Mesothelial cell of epicardium (in vitro differentiated cells): ENCODE measurements at regions not wholly inside any gene's neighbourhood (a gene's known extent, or its start where the extent isn't known, plus 50 kb on each side); places are given as distances from the start of the nearest gene placed in this dataset.

Experiments used
- DNase-seq, 2 experiments: peaks; one replicate each; pipeline ENCODE4 v3.0.0; 2021; ENCODE audit warnings: low spot score in 2 of 2; ENCODE audit not compliant: unreplicated experiment in 2 of 2
- H3K27ac Mint-ChIP-seq: 2 replicates; pipeline ENCODE4 v1.8.0; 2021; ENCODE audit warnings: mixed read lengths
- H3K27me3 Mint-ChIP-seq: 2 replicates; pipeline ENCODE4 v1.8.0; 2021; ENCODE audit warnings: low read depth, mixed read lengths
- H3K36me3 Mint-ChIP-seq: 2 replicates; pipeline ENCODE4 v1.8.0; 2021; ENCODE audit warnings: mixed read lengths
- H3K4me1 Mint-ChIP-seq: 2 replicates; pipeline ENCODE4 v1.8.0; 2021; ENCODE audit warnings: mixed read lengths
- H3K4me3 Mint-ChIP-seq: 2 replicates; pipeline ENCODE4 v1.8.0; 2021; ENCODE audit warnings: mild to moderate bottlenecking, moderate library complexity, mixed read lengths
- H3K9me3 Mint-ChIP-seq: 2 replicates; pipeline ENCODE4 v1.8.0; 2021; ENCODE audit warnings: mixed read lengths
- TF ChIP-seq, protein P1 (sequence below): fragments of 200-600 bp; sonication (generic); IDR thresholded peaks from one replicate; pipeline ENCODE4 v1.5.0; 2021; ENCODE audit warnings: antibody characterized with exemption; ENCODE audit not compliant: unreplicated experiment

DNA sequence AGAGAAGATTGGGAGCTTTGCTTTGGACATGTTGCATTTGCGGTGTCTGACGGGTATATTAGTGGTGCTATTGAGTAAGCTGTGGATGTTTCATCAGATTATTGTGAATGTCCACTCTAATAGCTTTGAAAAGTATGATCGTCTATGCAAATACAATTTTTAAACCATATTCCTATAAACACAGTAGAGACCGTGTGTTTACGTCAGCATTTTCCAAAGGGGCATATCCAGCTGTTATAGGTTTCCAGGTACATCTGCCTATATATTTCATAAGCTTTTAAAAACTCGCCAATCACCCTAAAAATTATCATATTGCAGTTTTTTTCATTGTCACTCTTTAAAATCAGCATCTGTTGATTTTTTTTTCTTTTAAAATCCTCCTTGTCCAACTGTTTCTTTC is 91.7 kb downstream of the NKX2-1 start:
- Mint-ChIP-seq H3K27me3 (peaks cover 10% of the 10 kb centered on the region), H3K27ac (no peak overlapping the region), H3K4me1 (no peaks in the 10 kb centered on the region), H3K36me3 (no peaks in the 10 kb centered on the region), H3K9me3 (no peaks in the 10 kb centered on the region), H3K4me3 (no peak overlapping the region)
- TF ChIP-seq, protein P1, sequence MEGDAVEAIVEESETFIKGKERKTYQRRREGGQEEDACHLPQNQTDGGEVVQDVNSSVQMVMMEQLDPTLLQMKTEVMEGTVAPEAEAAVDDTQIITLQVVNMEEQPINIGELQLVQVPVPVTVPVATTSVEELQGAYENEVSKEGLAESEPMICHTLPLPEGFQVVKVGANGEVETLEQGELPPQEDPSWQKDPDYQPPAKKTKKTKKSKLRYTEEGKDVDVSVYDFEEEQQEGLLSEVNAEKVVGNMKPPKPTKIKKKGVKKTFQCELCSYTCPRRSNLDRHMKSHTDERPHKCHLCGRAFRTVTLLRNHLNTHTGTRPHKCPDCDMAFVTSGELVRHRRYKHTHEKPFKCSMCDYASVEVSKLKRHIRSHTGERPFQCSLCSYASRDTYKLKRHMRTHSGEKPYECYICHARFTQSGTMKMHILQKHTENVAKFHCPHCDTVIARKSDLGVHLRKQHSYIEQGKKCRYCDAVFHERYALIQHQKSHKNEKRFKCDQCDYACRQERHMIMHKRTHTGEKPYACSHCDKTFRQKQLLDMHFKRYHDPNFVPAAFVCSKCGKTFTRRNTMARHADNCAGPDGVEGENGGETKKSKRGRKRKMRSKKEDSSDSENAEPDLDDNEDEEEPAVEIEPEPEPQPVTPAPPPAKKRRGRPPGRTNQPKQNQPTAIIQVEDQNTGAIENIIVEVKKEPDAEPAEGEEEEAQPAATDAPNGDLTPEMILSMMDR: no peak
- DNase-seq: no peak

DNA sequence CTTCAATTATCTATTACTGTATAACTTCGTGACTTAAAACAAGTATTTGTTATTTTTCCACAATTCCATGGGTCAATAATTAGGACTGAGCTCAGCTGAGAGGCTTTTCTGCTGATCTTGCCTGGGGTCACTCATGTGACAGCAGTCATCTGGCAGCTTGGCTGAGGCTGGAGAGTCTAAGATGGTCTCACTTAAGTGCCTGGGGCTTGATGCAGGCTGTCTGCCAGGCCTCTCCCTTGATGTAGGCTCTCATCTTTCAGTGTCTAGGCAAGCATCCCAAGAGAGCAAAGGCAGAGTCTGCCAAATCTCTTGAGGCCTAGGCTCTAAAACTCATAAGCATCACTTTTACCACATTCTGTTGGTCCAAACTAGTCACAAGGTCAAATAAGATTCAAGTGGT is 93.2 kb downstream of the NKX2-1 start:
- no peak overlapping the region for H3K27ac Mint-ChIP-seq
- peaks cover 9% of the 10 kb centered on the region for H3K27me3 Mint-ChIP-seq
- no peaks in the 10 kb centered on the region for H3K36me3 Mint-ChIP-seq
- no peaks in the 10 kb centered on the region for H3K4me1 Mint-ChIP-seq
- H3K9me3 Mint-ChIP-seq: no peaks in the 10 kb centered on the region
- TF ChIP-seq, protein P1: no peak
- DNase-seq: no peak
- H3K4me3 Mint-ChIP-seq: no peak overlapping the region

GRCh38 chr14:36426113-36426512 is 93.9 kb downstream of the NKX2-1 start:
- Mint-ChIP-seq H3K9me3 (no peaks in the 10 kb centered on the region), H3K4me3 (no peak overlapping the region), H3K27ac (no peak overlapping the region), H3K4me1 (no peaks in the 10 kb centered on the region), H3K36me3 (no peaks in the 10 kb centered on the region), H3K27me3 (peaks cover 9% of the 10 kb centered on the region)
- DNase-seq: no peak
- TF ChIP-seq, protein P1: no peak

DNA sequence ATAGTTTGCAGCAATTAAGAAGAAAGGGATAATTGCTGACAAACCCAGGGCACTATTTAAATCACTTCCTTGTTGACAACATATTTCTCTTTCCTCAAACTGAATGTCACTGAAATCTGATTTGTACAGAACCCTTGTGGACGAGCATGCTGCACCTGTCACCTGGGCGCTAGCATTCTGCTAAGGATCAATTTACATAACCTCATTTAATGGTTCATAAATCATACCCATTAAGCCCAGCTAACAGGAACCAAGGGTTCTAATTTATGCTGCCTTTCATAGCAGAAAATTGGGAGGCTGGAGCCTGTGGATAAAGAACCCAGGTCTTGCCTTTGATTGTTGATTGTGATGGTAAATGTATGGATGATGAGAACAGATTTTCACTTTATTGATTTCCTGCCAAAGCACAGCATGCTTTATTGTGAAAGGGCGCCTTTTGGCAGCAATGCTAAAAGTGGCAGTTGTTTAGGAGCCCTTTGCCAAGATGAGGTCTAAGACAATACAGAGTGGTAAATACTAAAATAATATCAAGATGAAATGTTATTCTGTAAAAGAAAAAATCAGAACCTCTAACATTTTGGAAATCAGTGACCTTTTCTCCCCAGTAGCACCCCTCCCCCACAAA is 95.4 kb downstream of the NKX2-1 start:
- TF ChIP-seq, protein P1: no peak
- Mint-ChIP-seq H3K36me3 (no peaks in the 10 kb centered on the region), H3K27me3 (peaks cover 18% of the 10 kb centered on the region), H3K4me1 (no peaks in the 10 kb centered on the region), H3K9me3 (no peaks in the 10 kb centered on the region), H3K27ac (no peak overlapping the region), H3K4me3 (no peak overlapping the region)
- DNase-seq: no peak

- Mint-ChIP-seq H3K9me3 (no peaks in the 10 kb centered on the region), H3K27ac (no peak overlapping the region), H3K36me3 (no peaks in the 10 kb centered on the region), H3K4me1 (no peaks in the 10 kb centered on the region), H3K27me3 (peaks cover 24% of the 10 kb centered on the region), H3K4me3 (no peak overlapping the region)
- TF ChIP-seq, protein P1: no peak
- no peak for DNase-seq
These were observed 96.6 kb downstream of the NKX2-1 start for GRCh38 chr14:36423430-36423829.

DNA sequence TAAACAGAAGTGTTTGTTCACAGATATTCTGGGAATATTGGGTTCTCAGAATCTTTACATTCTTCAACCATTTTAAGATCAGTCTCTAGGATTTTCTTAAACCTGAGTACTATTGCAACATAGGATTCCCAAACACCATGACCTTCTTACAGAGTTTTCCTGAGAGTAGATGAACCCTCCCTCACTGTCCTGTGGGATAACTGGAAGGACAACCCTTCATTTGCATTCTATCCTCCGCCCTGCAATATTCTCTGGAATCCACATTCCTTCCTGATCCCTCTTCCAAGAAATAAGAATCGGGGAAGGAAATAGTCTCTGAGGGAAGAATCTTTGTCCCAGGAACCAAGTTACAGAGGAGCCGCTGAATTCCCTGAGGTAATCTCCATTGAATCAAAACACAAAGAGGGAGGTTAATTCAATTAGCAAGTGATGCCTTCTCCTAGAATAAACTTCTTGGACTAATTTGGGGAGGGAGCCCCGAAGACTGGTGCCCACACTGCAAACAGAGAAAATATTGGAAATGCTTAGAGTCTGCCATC is 99.8 kb upstream of the MBIP start:
- no peaks in the 10 kb centered on the region for H3K36me3 Mint-ChIP-seq
- H3K27me3 Mint-ChIP-seq: peaks cover 16% of the 10 kb centered on the region
- H3K27ac Mint-ChIP-seq: no peak overlapping the region

More for the DNA sequence above, 99.8 kb upstream of the MBIP start:
- no peaks in the 10 kb centered on the region for H3K4me1 Mint-ChIP-seq
- peaks cover 12% of the 10 kb centered on the region for H3K9me3 Mint-ChIP-seq
- DNase-seq: no peak
- TF ChIP-seq, protein P1: no peak
- H3K4me3 Mint-ChIP-seq: no peak overlapping the region
